ENCODE measurements at regions not wholly inside any gene's neighbourhood (a gene's known extent, or its start where the extent isn't known, plus 50 kb on each side); places are given as distances from the start of the nearest gene placed in this dataset.

- H3K4me3 ChIP-seq (ENCODE audit: low read depth, low read length) = no peak overlapping the region
- peak; percentile 75 for TF ChIP-seq CTCF (IDR thresholded peaks at IDR 0.05; ENCODE audit: insufficient read depth, low read length)
Observed at GRCh38 chr5:61817472-61818326, 485.6 kb downstream of the ZSWIM6 start.

GRCh38 chr5:61820836-61821235 lies 485.2 kb upstream of the KIF2A start:
- DNase-seq (ENCODE audit: low read depth) = no peak
- no peak for TF ChIP-seq CTCF (IDR thresholded peaks at IDR 0.05; ENCODE audit: insufficient read depth, low read length)

More at GRCh38 chr5:61817472-61818326, 485.6 kb downstream of the ZSWIM6 start:
- DNase-seq (ENCODE audit: low read depth) = peak; percentile 62

GRCh38 chr5:61821561-61821960 lies 484.4 kb upstream of the KIF2A start:
- no peak overlapping the region for H3K4me3 ChIP-seq (ENCODE audit: low read depth, low read length)
- no peak for DNase-seq (ENCODE audit: low read depth)
- TF ChIP-seq CTCF (IDR thresholded peaks at IDR 0.05; ENCODE audit: insufficient read depth, low read length) = no peak

More at GRCh38 chr5:61820836-61821235, 485.2 kb upstream of the KIF2A start:
- no peak overlapping the region for H3K4me3 ChIP-seq (ENCODE audit: low read depth, low read length)

GRCh38 chr5:61822584-61822983 lies 483.4 kb upstream of the KIF2A start:
- TF ChIP-seq CTCF (IDR thresholded peaks at IDR 0.05; ENCODE audit: insufficient read depth, low read length) = no peak
- DNase-seq (ENCODE audit: low read depth) = no peak
- H3K4me3 ChIP-seq (ENCODE audit: low read depth, low read length) = no peak overlapping the region

GRCh38 chr5:61823065-61823464 lies 482.9 kb upstream of the KIF2A start:
- no peak for DNase-seq (ENCODE audit: low read depth)
- H3K4me3 ChIP-seq (ENCODE audit: low read depth, low read length) = no peak overlapping the region
- TF ChIP-seq CTCF (IDR thresholded peaks at IDR 0.05; ENCODE audit: insufficient read depth, low read length) = no peak

- TF ChIP-seq CTCF (IDR thresholded peaks at IDR 0.05; ENCODE audit: insufficient read depth, low read length) = no peak
- DNase-seq (ENCODE audit: low read depth) = no peak
- H3K4me3 ChIP-seq (ENCODE audit: low read depth, low read length) = no peak overlapping the region
Observed at GRCh38 chr5:61823781-61824180, 482.2 kb upstream of the KIF2A start.

Measured in fibroblast of the aortic adventitia (primary cell).